Activated T-cell treated with anti-CD3 and anti-CD28 coated beads, Interleukin-2, amount 50 U/mL, for 72 hours (primary cell): ENCODE measurements at regions not wholly inside any gene's neighbourhood (a gene's known extent, or its start where the extent isn't known, plus 50 kb on each side); places are given as distances from the start of the nearest gene placed in this dataset.

Experiments used
- ATAC-seq, 2 donors: fragments of 150-1000 bp; cut with Tn5 transposase; replicated peaks in 1 of 2; 2 replicates each; pipeline ENCODE4 v1.10.0; 2021; ENCODE audit warnings: moderate library complexity in 2 of 2, mild to moderate bottlenecking in 1 of 2
- DNase-seq, 2 donors: peaks; one replicate each; pipeline ENCODE4 v3.0.0; 2021 to 2022; ENCODE audit warnings: mixed read lengths in 1 of 2
- H3K27ac Mint-ChIP-seq: one replicate; pipeline ENCODE4 v1.8.0; 2022; ENCODE audit warnings: mild to moderate bottlenecking, moderate library complexity, mixed read lengths
- H3K27me3 Mint-ChIP-seq: one replicate; pipeline ENCODE4 v1.8.0; 2022; ENCODE audit warnings: low read depth, mixed read lengths
- H3K36me3 Mint-ChIP-seq, 2 donors: one replicate each; pipeline ENCODE4 v1.8.0; 2022; ENCODE audit warnings: mixed read lengths in 2 of 2, mild to moderate bottlenecking in 1 of 2; ENCODE audit not compliant: insufficient read depth in 2 of 2
- H3K4me1 Mint-ChIP-seq: one replicate; pipeline ENCODE4 v1.8.0; 2022; ENCODE audit warnings: low read depth, mixed read lengths
- H3K4me3 Mint-ChIP-seq, 2 donors: one replicate each; pipeline ENCODE4 v1.8.0; 2022; ENCODE audit warnings: mild to moderate bottlenecking in 2 of 2, mixed read lengths in 2 of 2, moderate library complexity in 2 of 2
- H3K9me3 Mint-ChIP-seq, 2 donors: one replicate each; pipeline ENCODE4 v1.8.0; 2022; ENCODE audit warnings: mixed read lengths in 2 of 2

DNA sequence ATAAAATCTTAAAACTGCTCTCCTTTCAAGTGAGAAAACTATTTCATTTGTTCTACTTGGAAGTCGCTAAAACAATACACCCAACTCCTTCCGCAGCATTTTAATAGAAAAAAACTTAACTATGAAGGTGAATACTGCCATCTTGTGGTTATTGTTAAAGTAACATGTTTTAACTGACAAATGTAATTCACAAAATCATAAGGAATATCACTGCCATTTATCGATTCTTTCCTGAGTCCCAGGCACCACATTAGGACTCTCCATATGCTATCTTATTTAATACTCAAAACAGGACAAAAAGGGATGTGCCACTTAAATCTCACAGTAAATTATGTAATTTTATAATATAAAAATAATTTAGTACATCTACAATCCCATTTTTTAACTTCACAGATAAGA is 130.5 kb upstream of the ITGA1 start:
- no peaks in the 10 kb centered on the region for H3K4me1 Mint-ChIP-seq

DNA sequence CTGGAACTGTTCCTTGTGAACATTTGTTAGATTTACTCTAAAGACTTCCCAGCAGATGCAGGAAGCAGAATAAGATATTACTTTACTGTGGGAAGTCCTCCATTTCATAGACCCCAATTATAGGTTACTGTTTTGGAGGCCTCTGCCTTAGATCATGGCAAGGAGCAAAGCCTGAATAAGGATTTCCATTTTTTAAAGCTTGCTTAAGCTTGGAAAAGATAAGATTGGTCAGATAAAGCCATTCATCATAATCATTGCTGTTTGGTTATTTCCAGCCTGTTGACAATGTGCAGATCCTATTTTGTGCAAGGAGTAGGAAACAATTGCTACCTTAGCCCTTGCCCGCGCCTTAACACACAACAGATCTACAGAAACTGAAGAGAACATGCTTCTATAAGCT is 129.5 kb upstream of the ITGA1 start:
- Mint-ChIP-seq H3K36me3 (no peaks in the 10 kb centered on the region), H3K27me3 (peaks cover 8% of the 10 kb centered on the region), H3K4me1 (no peaks in the 10 kb centered on the region), H3K4me3 (no peak overlapping the region), H3K27ac (no peak overlapping the region), H3K9me3 (no peaks in the 10 kb centered on the region)
- ATAC-seq (no peak), DNase-seq (no peak)

More for the DNA sequence above, 130.5 kb upstream of the ITGA1 start:
- Mint-ChIP-seq H3K9me3 (no peaks in the 10 kb centered on the region), H3K4me3 (no peak overlapping the region), H3K27me3 (peaks cover 13% of the 10 kb centered on the region), H3K36me3 (no peaks in the 10 kb centered on the region), H3K27ac (no peak overlapping the region)
- no peak for DNase-seq
- ATAC-seq, result no peak

DNA sequence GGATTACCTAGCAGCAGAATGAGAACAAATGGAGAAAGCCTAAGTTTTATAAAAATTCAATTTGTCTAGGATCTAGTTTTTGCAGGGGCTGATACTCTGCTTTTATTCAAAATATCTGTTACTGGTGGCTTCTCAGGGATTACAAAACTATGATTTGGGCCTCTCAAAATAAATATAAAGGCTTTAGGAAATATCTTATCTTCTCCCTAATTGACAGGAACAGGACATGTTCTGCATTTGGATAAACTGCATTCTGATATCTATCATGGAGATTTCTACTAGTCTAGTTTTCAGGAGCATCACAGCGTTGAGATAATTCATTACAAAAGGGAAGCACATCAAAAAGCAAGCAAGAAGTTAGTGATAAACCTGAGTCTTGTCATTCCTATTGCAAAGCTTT is 127.1 kb upstream of the ITGA1 start:
- H3K4me3 Mint-ChIP-seq, result no peak overlapping the region
- H3K9me3 Mint-ChIP-seq, result no peaks in the 10 kb centered on the region
- DNase-seq (no peak), ATAC-seq (no peak)
- H3K27ac Mint-ChIP-seq, result no peak overlapping the region
- H3K4me1 Mint-ChIP-seq, result no peaks in the 10 kb centered on the region
- H3K27me3 Mint-ChIP-seq, result peaks cover 3% of the 10 kb centered on the region
- no peaks in the 10 kb centered on the region for H3K36me3 Mint-ChIP-seq

DNA sequence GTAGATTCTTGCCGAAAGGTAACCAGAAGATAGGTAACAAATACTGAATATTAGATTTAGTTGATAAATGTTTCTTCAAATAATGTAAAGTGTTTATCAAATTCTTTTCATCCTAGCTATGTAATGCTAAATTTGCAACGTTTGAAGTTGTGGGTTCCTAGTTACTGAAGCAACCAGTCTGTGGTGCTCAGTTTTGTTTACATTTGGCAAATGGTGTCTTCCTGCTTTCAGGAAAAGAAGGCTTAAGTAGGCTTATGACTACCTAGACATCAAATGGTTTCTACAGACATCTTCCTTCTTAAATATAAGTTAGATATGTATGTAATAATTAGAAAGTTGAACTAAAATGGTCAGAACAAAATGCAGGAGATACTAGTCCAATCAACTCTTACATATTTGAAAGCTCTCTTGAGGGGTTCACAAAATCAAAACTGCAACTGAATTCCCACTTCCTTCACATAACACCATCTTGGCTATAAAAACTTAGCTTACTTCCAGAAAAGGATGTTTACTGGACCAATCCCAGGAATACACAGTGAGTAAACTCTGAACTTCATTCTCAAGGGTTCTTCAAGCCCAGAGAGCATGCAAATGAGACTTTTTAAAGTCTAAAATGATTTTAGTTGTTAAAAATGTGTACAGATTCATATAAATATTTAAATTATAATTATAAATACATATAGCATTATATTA is 125.7 kb upstream of the ITGA1 start:
- Mint-ChIP-seq H3K4me3 (no peak overlapping the region), H3K36me3 (no peaks in the 10 kb centered on the region), H3K27me3 (no peaks in the 10 kb centered on the region), H3K4me1 (no peaks in the 10 kb centered on the region), H3K27ac (no peak overlapping the region), H3K9me3 (no peaks in the 10 kb centered on the region)
- no peak for ATAC-seq
- DNase-seq, result no peak

DNA sequence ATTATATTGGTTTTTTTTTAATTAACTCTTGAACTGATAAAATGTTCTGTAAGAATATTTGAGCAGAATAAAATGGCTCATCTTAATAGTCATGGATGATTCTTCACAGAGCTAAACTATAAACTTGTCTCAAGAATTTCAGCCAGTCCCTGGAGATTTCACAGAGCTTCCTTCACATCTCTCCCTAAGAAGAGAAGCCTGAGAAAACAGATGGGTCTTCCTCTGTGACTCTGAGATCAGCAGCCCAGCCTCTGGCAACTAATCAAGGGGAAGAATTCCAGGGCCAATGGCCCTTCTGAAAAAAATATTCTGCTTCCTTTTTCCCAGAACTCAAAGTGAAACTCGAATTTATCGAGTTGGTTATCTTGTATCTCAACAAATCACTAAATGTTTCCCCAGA is 122.2 kb upstream of the ITGA1 start:
- H3K27ac Mint-ChIP-seq, result no peak overlapping the region
- H3K36me3 Mint-ChIP-seq, result no peaks in the 10 kb centered on the region
- ATAC-seq (no peak), DNase-seq (no peak)
- H3K27me3 Mint-ChIP-seq, result no peaks in the 10 kb centered on the region
- H3K4me1 Mint-ChIP-seq, result no peaks in the 10 kb centered on the region
- no peak overlapping the region for H3K4me3 Mint-ChIP-seq
- no peaks in the 10 kb centered on the region for H3K9me3 Mint-ChIP-seq

DNA sequence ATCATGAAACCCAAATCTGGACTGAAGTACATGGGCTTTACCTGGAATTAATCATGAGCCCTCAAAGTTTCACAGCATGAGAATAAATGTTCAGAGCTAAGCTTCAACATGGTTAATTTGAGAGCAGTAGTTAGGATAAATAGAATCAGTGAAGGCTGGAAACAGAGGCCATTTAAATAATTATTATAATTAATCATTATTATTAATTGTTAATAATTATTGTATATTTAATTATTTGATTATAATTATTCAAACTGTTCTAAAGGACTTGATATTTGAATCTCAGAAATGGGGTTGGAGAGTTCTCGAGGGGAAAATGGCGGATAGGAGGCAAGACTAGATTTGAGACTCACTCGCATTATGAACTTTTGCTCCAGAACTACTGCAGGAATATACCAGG is 119.6 kb upstream of the ITGA1 start:
- H3K9me3 Mint-ChIP-seq, result no peaks in the 10 kb centered on the region
- no peak overlapping the region for H3K4me3 Mint-ChIP-seq
- H3K4me1 Mint-ChIP-seq, result no peaks in the 10 kb centered on the region
- no peaks in the 10 kb centered on the region for H3K27me3 Mint-ChIP-seq
- no peaks in the 10 kb centered on the region for H3K36me3 Mint-ChIP-seq
- DNase-seq (no peak), ATAC-seq (no peak)
- no peak overlapping the region for H3K27ac Mint-ChIP-seq

DNA sequence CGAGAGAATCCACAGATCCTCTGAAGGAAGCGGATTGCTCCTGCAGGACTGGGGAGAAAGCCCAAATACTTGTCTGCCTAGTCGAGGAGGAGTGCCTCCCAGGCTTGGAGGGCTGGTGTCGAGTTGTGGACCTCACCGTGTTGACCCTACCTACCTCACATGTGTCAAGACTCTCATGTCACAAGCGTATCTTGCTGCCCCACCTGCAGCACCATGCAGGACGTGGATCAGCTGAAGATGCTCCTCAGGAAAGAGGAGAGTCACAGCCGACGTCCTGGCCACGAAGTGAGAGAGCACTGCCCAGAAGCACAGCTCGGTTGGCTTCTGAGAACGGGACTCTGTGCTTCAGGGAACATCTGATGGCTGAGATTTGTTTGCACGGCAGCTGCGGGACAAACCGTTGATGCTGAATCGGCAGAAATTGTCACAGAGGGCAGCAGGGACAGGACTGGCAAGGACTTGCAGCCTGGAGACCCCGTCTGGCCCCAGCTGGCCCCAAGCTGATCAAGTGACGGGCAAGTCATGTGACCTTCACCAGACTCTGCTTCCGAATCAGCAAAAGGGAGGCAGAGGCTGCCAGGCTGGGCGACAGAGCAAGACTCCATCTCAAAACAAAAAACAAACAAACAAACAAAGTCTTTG is 119.1 kb upstream of the ITGA1 start:
- ATAC-seq (no peak), DNase-seq (no peak)
- H3K27ac Mint-ChIP-seq, result no peak overlapping the region
- H3K36me3 Mint-ChIP-seq, result no peaks in the 10 kb centered on the region
- no peaks in the 10 kb centered on the region for H3K27me3 Mint-ChIP-seq
- H3K4me3 Mint-ChIP-seq, result no peak overlapping the region
- H3K9me3 Mint-ChIP-seq, result no peaks in the 10 kb centered on the region
- H3K4me1 Mint-ChIP-seq, result peaks cover under 1% of the 10 kb centered on the region

DNA sequence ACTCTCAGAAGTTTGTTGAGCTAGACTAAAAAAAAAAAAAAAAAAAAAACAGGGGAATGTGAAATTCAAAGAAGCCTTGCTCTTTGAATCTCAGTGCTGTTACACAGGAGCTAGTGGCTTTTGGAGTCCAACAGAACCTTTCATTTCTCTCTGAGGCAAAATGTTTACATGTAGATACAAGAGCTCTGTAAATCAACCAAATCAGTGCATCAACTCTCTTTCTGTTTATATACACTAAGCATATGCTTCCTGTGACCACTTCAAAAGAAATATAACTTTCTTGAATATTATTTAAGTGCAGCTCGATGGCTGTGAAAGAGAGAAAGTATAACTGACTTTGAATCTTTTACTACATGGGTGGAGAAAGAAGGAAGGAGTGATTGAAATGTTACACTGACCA is 115.3 kb upstream of the ITGA1 start:
- no peak for ATAC-seq

DNA sequence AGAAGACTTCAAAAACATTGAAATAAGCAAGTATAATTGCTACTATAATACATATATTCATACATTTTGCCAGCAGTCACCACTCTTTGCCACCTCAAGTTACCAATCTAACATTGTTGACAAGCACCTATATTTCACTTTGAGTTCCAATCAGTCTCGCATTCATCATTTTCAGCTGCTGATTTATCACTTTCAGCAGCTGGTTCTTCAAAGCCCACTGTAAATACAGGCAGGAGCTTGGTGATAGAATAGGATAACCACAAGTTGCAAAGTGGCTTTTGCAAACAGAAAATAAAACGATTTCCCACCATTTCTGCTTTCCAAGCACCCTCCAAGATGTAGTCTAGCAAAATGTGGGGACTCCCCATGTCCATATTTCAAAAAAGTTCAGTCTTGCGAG is 114.2 kb upstream of the ITGA1 start:
- no peaks in the 10 kb centered on the region for H3K9me3 Mint-ChIP-seq
- no peak for ATAC-seq
- H3K4me1 Mint-ChIP-seq, result peaks cover 12% of the 10 kb centered on the region

More for the DNA sequence above, 115.3 kb upstream of the ITGA1 start:
- Mint-ChIP-seq H3K27ac (no peak overlapping the region), H3K36me3 (no peaks in the 10 kb centered on the region), H3K9me3 (no peaks in the 10 kb centered on the region), H3K4me3 (no peak overlapping the region), H3K27me3 (no peaks in the 10 kb centered on the region), H3K4me1 (peaks cover 12% of the 10 kb centered on the region)
- no peak for DNase-seq

DNA sequence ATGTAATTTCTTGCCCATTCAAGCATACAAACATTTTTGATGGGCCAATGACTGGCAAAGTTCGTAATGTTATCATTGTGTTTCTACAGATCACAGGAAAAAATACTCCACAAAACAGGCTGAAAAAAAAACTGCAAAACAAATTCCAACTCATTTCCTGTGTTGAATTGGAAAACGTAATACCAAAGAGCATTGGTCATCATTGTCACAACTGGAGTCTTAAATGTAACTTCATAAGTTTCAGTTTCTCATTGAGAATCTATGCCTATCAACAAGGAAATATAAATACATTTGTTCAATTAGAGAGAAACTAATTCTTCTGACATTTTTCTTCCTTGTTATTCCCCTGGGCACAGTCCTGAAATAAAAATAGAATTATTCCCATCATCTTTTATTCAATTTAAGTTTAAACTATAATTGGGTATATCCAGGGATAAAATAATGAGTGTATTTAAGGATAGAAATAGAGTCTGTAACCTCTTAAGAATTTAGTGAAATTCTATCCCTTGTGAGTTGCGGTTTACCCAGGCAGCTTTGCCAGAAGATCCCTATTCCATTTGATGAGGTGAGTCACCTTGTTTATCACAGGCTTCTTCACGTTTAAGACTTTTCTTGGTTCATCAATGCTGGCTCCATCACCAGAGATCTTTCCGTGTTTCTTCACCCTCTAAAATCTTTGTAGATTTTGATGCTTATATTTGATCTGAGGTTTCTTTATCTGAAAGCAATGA is 112.7 kb upstream of the ITGA1 start:
- H3K9me3 Mint-ChIP-seq, result no peaks in the 10 kb centered on the region
- H3K4me3 Mint-ChIP-seq, result no peak overlapping the region
- no peak for ATAC-seq

More for the DNA sequence above, 114.2 kb upstream of the ITGA1 start:
- Mint-ChIP-seq H3K4me3 (no peak overlapping the region), H3K27me3 (no peaks in the 10 kb centered on the region), H3K36me3 (no peaks in the 10 kb centered on the region), H3K27ac (no peak overlapping the region)
- DNase-seq, result no peak

DNA sequence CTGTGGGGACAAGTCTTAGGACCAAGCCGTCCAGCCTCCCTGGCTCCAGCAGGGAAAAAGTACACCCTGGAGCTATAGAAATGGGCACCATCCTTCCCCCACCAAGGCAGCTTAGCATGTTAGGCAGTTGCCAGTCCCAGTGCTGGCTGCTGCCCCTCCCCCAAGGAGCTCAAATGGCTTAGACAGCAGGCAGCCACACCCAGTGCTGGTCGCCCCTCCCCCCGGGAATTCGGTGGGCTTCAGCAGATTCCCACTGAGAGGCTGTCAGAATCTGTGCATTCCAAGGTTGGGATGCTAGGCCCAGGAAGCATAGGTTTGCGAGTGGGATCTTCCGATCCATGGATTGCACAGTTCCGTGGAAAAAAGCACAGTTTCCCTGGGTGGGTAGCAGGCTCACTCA is 105.2 kb upstream of the ITGA1 start:
- no peak overlapping the region for H3K27ac Mint-ChIP-seq
- no peak for ATAC-seq
- H3K27me3 Mint-ChIP-seq, result no peaks in the 10 kb centered on the region
- no peaks in the 10 kb centered on the region for H3K36me3 Mint-ChIP-seq
- no peak overlapping the region for H3K4me3 Mint-ChIP-seq
- H3K9me3 Mint-ChIP-seq, result peaks cover 0 to 3% of the 10 kb centered on the region in 2 donors
- no peaks in the 10 kb centered on the region for H3K4me1 Mint-ChIP-seq
- DNase-seq, result no peak

More for the DNA sequence above, 112.7 kb upstream of the ITGA1 start:
- H3K4me1 Mint-ChIP-seq, result peaks cover 12% of the 10 kb centered on the region
- no peaks in the 10 kb centered on the region for H3K27me3 Mint-ChIP-seq
- no peak overlapping the region for H3K27ac Mint-ChIP-seq
- no peaks in the 10 kb centered on the region for H3K36me3 Mint-ChIP-seq
- DNase-seq, result no peak

DNA sequence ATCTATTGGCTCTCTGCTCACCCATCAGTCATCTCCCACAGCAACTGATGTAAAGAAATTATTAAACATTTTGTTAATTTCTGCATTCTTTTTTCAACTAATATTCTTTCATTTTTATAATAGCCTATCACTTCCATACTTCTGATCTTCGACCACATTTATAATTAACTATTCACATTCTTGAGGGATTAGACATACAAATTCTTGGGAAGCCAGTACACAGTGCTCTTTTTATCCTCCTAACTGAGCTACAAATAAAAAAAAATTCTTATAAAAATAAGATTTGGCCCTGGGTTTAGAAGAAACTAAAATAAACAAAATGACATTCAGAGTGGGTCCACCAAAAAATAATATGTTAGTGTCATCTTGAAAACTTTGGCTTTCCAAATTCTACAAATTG is 103.7 kb upstream of the ITGA1 start:
- H3K9me3 Mint-ChIP-seq, result peaks cover 0 to 3% of the 10 kb centered on the region in 2 donors
- DNase-seq (no peak), ATAC-seq (no peak)
- no peaks in the 10 kb centered on the region for H3K4me1 Mint-ChIP-seq
- H3K36me3 Mint-ChIP-seq, result no peaks in the 10 kb centered on the region
- H3K27ac Mint-ChIP-seq, result no peak overlapping the region
- H3K27me3 Mint-ChIP-seq, result no peaks in the 10 kb centered on the region
- H3K4me3 Mint-ChIP-seq, result no peak overlapping the region

DNA sequence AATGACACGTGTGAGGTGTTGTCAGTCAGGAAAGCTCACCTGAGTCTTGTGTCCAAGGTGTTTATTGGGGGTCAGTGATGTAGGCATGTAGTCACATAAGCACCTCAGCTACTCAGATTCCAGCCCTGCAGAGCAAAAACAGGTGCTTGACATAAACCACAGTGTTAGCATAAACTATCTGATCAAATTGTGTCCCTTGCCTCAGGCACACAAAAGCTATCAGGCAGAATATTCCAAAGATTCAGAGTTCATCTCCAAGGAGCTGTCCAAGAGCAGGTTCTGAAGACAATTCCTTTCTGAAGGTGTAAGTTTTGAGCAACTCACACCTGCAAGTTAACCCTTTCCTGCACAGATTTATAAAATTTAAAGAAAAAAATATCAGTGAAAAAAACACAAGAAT is 102.2 kb upstream of the ITGA1 start:
- ATAC-seq (no peak), DNase-seq (no peak)
- Mint-ChIP-seq H3K27me3 (no peaks in the 10 kb centered on the region), H3K4me1 (no peaks in the 10 kb centered on the region), H3K9me3 (no peaks in the 10 kb centered on the region), H3K27ac (no peak overlapping the region), H3K4me3 (no peak overlapping the region), H3K36me3 (no peaks in the 10 kb centered on the region)
